ENCODE measurements at regions not wholly inside any gene's neighbourhood (a gene's known extent, or its start where the extent isn't known, plus 50 kb on each side); places are given as distances from the start of the nearest gene placed in this dataset.

- TF ChIP-seq CTCF (IDR thresholded peaks at IDR 0.05), result peak; percentile 98
These were observed 62.0 kb upstream of the RASAL2 start for GRCh38 chr1:178031856-178032320.

GRCh38 chr1:178033019-178033418, 60.9 kb upstream of the RASAL2 start:
- no peak for TF ChIP-seq CTCF (IDR thresholded peaks at IDR 0.05)

GRCh38 chr1:178034676-178035075, 59.2 kb upstream of the RASAL2 start:
- no peak for TF ChIP-seq CTCF (IDR thresholded peaks at IDR 0.05)

GRCh38 chr1:178036090-178036489, 57.8 kb upstream of the RASAL2 start:
- TF ChIP-seq CTCF (IDR thresholded peaks at IDR 0.05), result no peak

- TF ChIP-seq CTCF (IDR thresholded peaks at IDR 0.05), result no peak
These were observed 56.2 kb upstream of the RASAL2 start for GRCh38 chr1:178037510-178038253.

- no peak for TF ChIP-seq CTCF (IDR thresholded peaks at IDR 0.05)
These were observed 55.5 kb upstream of the RASAL2 start for GRCh38 chr1:178038372-178038771.

- TF ChIP-seq CTCF (IDR thresholded peaks at IDR 0.05), result no peak
These were observed 54.0 kb upstream of the RASAL2 start for GRCh38 chr1:178039891-178040290.
